ENCODE measurements at regions not wholly inside any gene's neighbourhood (a gene's known extent, or its start where the extent isn't known, plus 50 kb on each side); places are given as distances from the start of the nearest gene placed in this dataset.
A peak's percentile ranks its signal among the peaks of the same experiment; 100 is the strongest.

DNA sequence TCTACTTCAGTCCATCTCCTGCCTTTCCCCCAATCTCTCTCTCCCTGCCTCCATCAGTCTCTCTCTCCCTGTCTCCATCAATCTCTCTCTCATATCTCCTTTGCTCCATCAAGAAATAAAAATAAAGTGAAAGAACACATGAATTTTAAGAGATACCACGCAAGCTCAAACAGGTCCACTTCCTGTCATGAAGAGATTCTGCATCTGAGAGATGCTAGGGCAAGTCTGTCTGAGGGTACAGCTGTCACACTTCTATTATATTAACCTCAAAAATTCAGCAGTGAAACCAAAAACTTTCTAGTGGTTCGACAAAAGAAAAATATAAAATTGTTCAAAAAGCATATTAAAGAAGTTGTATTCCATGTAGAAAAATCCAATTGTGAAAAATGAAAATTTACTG lies 296.8 kb upstream of the RSPO3 start:
- no peaks in the 10 kb centered on the region for H3K27me3 Mint-ChIP-seq (ENCODE audit: insufficient read depth, low read depth, poor library complexity)

More for the DNA sequence above, 296.8 kb upstream of the RSPO3 start:
- Histone ChIP-seq H3K36me3 (ENCODE audit: insufficient read depth) (no peaks in the 10 kb centered on the region), H4K20me1 (replicated peaks; ENCODE audit: insufficient read depth) (no peaks in the 10 kb centered on the region), H3K4me2 (no peak overlapping the region), H3K79me2 (replicated peaks; ENCODE audit: insufficient read depth) (no peaks in the 10 kb centered on the region), H3F3A (replicated peaks; ENCODE audit: low read depth) (no peaks in the 10 kb centered on the region), H3K27ac (ENCODE audit: low read depth) (no peak overlapping the region), H2AFZ (peak overlapping the region; percentile 23; the same call in 1 of the 2 replicates), H3K4me1 (ENCODE audit: insufficient read depth) (peaks cover 10% of the 10 kb centered on the region; the same call in 1 of the 2 replicates), H3K27me3 (ENCODE audit: insufficient read depth) (no peaks in the 10 kb centered on the region), H3K9me2 (ENCODE audit: insufficient read depth) (no peaks in the 10 kb centered on the region), H3K4me3 (no peak overlapping the region)
- ATAC-seq = no peak
- peaks cover 14% of the 10 kb centered on the region for H3K4me1 Mint-ChIP-seq
- no peak for TF ChIP-seq ZNF114 (CRISPR knock-in tag; IDR thresholded peaks at IDR 0.05)
- no peak for TF ChIP-seq EZH2phosphoT487 (IDR thresholded peaks at IDR 0.05; ENCODE audit: unreplicated experiment)
- TF ChIP-seq, protein P1, sequence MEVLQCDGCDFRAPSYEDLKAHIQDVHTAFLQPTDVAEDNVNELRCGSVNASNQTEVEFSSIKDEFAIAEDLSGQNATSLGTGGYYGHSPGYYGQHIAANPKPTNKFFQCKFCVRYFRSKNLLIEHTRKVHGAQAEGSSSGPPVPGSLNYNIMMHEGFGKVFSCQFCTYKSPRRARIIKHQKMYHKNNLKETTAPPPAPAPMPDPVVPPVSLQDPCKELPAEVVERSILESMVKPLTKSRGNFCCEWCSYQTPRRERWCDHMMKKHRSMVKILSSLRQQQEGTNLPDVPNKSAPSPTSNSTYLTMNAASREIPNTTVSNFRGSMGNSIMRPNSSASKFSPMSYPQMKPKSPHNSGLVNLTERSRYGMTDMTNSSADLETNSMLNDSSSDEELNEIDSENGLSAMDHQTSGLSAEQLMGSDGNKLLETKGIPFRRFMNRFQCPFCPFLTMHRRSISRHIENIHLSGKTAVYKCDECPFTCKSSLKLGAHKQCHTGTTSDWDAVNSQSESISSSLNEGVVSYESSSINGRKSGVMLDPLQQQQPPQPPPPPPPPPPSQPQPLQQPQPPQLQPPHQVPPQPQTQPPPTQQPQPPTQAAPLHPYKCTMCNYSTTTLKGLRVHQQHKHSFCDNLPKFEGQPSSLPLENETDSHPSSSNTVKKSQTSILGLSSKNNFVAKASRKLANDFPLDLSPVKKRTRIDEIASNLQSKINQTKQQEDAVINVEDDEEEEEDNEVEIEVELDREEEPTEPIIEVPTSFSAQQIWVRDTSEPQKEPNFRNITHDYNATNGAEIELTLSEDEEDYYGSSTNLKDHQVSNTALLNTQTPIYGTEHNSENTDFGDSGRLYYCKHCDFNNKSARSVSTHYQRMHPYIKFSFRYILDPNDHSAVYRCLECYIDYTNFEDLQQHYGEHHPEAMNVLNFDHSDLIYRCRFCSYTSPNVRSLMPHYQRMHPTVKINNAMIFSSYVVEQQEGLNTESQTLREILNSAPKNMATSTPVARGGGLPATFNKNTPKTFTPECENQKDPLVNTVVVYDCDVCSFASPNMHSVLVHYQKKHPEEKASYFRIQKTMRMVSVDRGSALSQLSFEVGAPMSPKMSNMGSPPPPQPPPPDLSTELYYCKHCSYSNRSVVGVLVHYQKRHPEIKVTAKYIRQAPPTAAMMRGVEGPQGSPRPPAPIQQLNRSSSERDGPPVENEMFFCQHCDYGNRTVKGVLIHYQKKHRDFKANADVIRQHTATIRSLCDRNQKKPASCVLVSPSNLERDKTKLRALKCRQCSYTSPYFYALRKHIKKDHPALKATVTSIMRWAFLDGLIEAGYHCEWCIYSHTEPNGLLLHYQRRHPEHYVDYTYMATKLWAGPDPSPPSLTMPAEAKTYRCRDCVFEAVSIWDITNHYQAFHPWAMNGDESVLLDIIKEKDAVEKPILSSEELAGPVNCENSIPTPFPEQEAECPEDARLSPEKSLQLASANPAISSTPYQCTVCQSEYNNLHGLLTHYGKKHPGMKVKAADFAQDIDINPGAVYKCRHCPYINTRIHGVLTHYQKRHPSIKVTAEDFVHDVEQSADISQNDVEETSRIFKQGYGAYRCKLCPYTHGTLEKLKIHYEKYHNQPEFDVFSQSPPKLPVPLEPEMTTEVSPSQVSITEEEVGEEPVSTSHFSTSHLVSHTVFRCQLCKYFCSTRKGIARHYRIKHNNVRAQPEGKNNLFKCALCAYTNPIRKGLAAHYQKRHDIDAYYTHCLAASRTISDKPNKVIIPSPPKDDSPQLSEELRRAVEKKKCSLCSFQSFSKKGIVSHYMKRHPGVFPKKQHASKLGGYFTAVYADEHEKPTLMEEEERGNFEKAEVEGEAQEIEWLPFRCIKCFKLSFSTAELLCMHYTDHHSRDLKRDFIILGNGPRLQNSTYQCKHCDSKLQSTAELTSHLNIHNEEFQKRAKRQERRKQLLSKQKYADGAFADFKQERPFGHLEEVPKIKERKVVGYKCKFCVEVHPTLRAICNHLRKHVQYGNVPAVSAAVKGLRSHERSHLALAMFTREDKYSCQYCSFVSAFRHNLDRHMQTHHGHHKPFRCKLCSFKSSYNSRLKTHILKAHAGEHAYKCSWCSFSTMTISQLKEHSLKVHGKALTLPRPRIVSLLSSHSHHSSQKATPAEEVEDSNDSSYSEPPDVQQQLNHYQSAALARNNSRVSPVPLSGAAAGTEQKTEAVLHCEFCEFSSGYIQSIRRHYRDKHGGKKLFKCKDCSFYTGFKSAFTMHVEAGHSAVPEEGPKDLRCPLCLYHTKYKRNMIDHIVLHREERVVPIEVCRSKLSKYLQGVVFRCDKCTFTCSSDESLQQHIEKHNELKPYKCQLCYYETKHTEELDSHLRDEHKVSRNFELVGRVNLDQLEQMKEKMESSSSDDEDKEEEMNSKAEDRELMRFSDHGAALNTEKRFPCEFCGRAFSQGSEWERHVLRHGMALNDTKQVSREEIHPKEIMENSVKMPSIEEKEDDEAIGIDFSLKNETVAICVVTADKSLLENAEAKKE (CRISPR knock-in tag; IDR thresholded peaks at IDR 0.05) = no peak
- TF ChIP-seq JUNB (IDR thresholded peaks at IDR 0.05; ENCODE audit: unreplicated experiment) = no peak
- no peak for TF ChIP-seq EZH2 (IDR thresholded peaks at IDR 0.05; ENCODE audit: low read depth, unreplicated experiment)
- TF ChIP-seq NANOG (IDR thresholded peaks at IDR 0.05; ENCODE audit: borderline replicate concordance) = no peak
- no peak for TF ChIP-seq STAT1 (IDR thresholded peaks at IDR 0.05; ENCODE audit: unreplicated experiment)
- H3K27ac Mint-ChIP-seq = no peak overlapping the region
- no peaks in the 10 kb centered on the region for H3K36me3 Mint-ChIP-seq (ENCODE audit: low read depth)
- H3K9me3 Mint-ChIP-seq = no peaks in the 10 kb centered on the region
- no peak overlapping the region for H3K4me3 Mint-ChIP-seq
- no peak for DNase-seq (ENCODE audit: low spot score)
